Head of caudate nucleus (tissue), 42 donors: ENCODE measurements at regions not wholly inside any gene's neighbourhood (a gene's known extent, or its start where the extent isn't known, plus 50 kb on each side); places are given as distances from the start of the nearest gene placed in this dataset.

Source experiments
- DNase-seq, 42 donors: peaks; one replicate each; pipeline versions ENCODE4 v3.0.0 to v3.0.0-alpha.2; 2020 to 2021; ENCODE audit warnings: mixed read lengths in 7 of 42
- intact Hi-C: fragments of 100-400 bp; cut with DNase I; formaldehyde crosslinking; loops from one replicate; pipeline ENCODE4 v1.15.0; 2022

GRCh38 chr5:97635553-97635952 is 452.5 kb upstream of the RIOK2 start:
- no peak for DNase-seq
- intact Hi-C loops: no loop called here

GRCh38 chr5:97636766-97637165 is 453.7 kb upstream of the RIOK2 start:
- intact Hi-C loops: no loop called here
- no peak for DNase-seq

GRCh38 chr5:97641081-97641480 is 458.0 kb upstream of the RIOK2 start:
- intact Hi-C loops: no loop called here
- DNase-seq: no peak

GRCh38 chr5:97644206-97644605 is 461.2 kb upstream of the RIOK2 start:
- no peak for DNase-seq
- intact Hi-C loops: no loop called here

- intact Hi-C loops: no loop called here
- no peak for DNase-seq
These were observed 461.8 kb upstream of the RIOK2 start for GRCh38 chr5:97644896-97645295.

- DNase-seq: no peak
- intact Hi-C loops: no loop called here
These were observed 474.2 kb upstream of the RIOK2 start for GRCh38 chr5:97657239-97657638.

GRCh38 chr5:97658116-97658900 is 475.3 kb upstream of the RIOK2 start:
- DNase-seq: no peak
- intact Hi-C loops: no loop called here

GRCh38 chr5:97666783-97667182 is 483.7 kb upstream of the RIOK2 start:
- no peak for DNase-seq
- intact Hi-C loops: no loop called here

- intact Hi-C loops: no loop called here
- no peak for DNase-seq
These were observed 487.4 kb upstream of the RIOK2 start for GRCh38 chr5:97670447-97670846.

- no peak for DNase-seq
- intact Hi-C loops: no loop called here
These were observed 493.6 kb upstream of the RIOK2 start for GRCh38 chr5:97676608-97677007.

GRCh38 chr5:97694091-97694490 is 511.0 kb upstream of the RIOK2 start:
- intact Hi-C loops: no loop called here
- no peak for DNase-seq

- intact Hi-C loops: no loop called here
- DNase-seq: no peak
These were observed 531.4 kb upstream of the RIOK2 start for GRCh38 chr5:97714424-97714823.

GRCh38 chr5:97726106-97726505 is 543.1 kb upstream of the RIOK2 start:
- intact Hi-C loops: no loop called here
- DNase-seq: no peak

- no peak for DNase-seq
- intact Hi-C loops: no loop called here
These were observed 545.9 kb upstream of the RIOK2 start for GRCh38 chr5:97728920-97729319.

GRCh38 chr5:97729938-97730337 is 546.9 kb upstream of the RIOK2 start:
- DNase-seq: no peak
- intact Hi-C loops: no loop called here

GRCh38 chr5:97735209-97735608 is 552.2 kb upstream of the RIOK2 start:
- intact Hi-C loops: no loop called here
- DNase-seq: no peak

- intact Hi-C loops: no loop called here
- no peak for DNase-seq
These were observed 554.6 kb upstream of the RIOK2 start for GRCh38 chr5:97737608-97738007.

GRCh38 chr5:97745817-97746216 is 562.8 kb upstream of the RIOK2 start:
- intact Hi-C loops: no loop called here

GRCh38 chr5:97750576-97750975 is 567.5 kb upstream of the RIOK2 start:
- DNase-seq: no peak
- intact Hi-C loops: no loop called here

More at GRCh38 chr5:97745817-97746216, 562.8 kb upstream of the RIOK2 start:
- no peak for DNase-seq

- intact Hi-C loops: no loop called here
- no peak for DNase-seq
These were observed 568.5 kb upstream of the RIOK2 start for GRCh38 chr5:97751540-97751939.

GRCh38 chr5:97752871-97753270 is 569.8 kb upstream of the RIOK2 start:
- intact Hi-C loops: no loop called here
- no peak for DNase-seq

- DNase-seq: no peak
- intact Hi-C loops: no loop called here
These were observed 579.4 kb upstream of the RIOK2 start for GRCh38 chr5:97762483-97762882.
